Gastroesophageal sphincter (tissue), 4 donors: ENCODE measurements at regions not wholly inside any gene's neighbourhood (a gene's known extent, or its start where the extent isn't known, plus 50 kb on each side); places are given as distances from the start of the nearest gene placed in this dataset.
"Not testable (repeated sequence)": the region's sequence is repeated elsewhere in the genome, so short reads cannot be mapped to it uniquely, and the experiment has no call there.

Experiments used
- ATAC-seq: fragments of 150-250 bp; one replicate; pipeline ENCODE4 v1.9.1; 2016; ENCODE audit warnings: mild to moderate bottlenecking, moderate library complexity
- H3K27ac ChIP-seq, 4 donors: fragments of 200-600 bp; sonication (generic) in 3 of 4; 1 replicate in 3 of 4; 2 replicates in 1 of 4; pipeline ENCODE4 v1.5.1; 2016 to 2019
- H3K27me3 ChIP-seq: fragments of 200-600 bp; sonication (generic); one replicate; pipeline ENCODE4 v1.5.1; 2019
- H3K36me3 ChIP-seq, 2 donors: fragments of 200-600 bp; sonication (generic); one replicate each; pipeline ENCODE4 v1.5.1; 2019; ENCODE audit warnings: control low read depth in 1 of 2
- H3K4me1 ChIP-seq, 3 donors: fragments of 200-600 bp; sonication (generic); 1 replicate in 2 of 3; 2 replicates in 1 of 3; pipeline ENCODE4 v1.5.1; 2016 to 2019; ENCODE audit warnings: control low read depth in 2 of 3
- H3K4me3 ChIP-seq, 2 donors: fragments of 200-600 bp; sonication (generic); one replicate each; pipeline ENCODE4 v1.5.1; 2019; ENCODE audit warnings: mild to moderate bottlenecking in 1 of 2, moderate library complexity in 1 of 2
- H3K9me3 ChIP-seq, 3 donors: fragments of 200-600 bp; sonication (generic); one replicate each; pipeline ENCODE4 v1.5.1; 2017 to 2019; ENCODE audit warnings: control low read depth in 2 of 3
- EP300 ChIP-seq: sonication (generic); formaldehyde crosslinking; IDR thresholded peaks from one replicate; pipeline ENCODE4 v1.6.1; 2017; ENCODE audit warnings: antibody characterized with exemption, mild to moderate bottlenecking
- POLR2A ChIP-seq, 2 donors: fragments of 450-650 bp; IDR thresholded peaks; one replicate each; pipeline ENCODE4 v1.6.1; 2017; ENCODE audit warnings: antibody characterized with exemption in 2 of 2, mild to moderate bottlenecking in 2 of 2, moderate library complexity in 1 of 2
- POLR2AphosphoS5 ChIP-seq: sonication (generic); formaldehyde crosslinking; IDR thresholded peaks from one replicate; pipeline ENCODE4 v1.6.1; 2017; ENCODE audit warnings: antibody characterized with exemption
- WGBS, 2 donors: methylation state at CpG; one replicate each; pipeline ENCODE4 v1.1.5; 2018; ENCODE audit warnings: low coverage in 1 of 2; 5-methylcytosine and 5-hydroxymethylcytosine counted together
- TF ChIP-seq, protein P1 (sequence below), 4 experiments: fragments of 200-600 bp in 2 of 4; fragments of 450-650 bp in 2 of 4; sonication (generic) in 1 of 4; IDR thresholded peaks; one replicate each; pipeline ENCODE4 v1.5.1; 2017 to 2019; ENCODE audit warnings: antibody characterized with exemption in 4 of 4, mild to moderate bottlenecking in 2 of 4, moderate library complexity in 2 of 4

- H3K4me3 ChIP-seq, result no peak overlapping the region
- ATAC-seq, result no peak
- TF ChIP-seq POLR2AphosphoS5, result no peak
- no peak for TF ChIP-seq POLR2A (IDR thresholded peaks at IDR 0.05)
- TF ChIP-seq EP300, result no peak
- TF ChIP-seq, protein P1, sequence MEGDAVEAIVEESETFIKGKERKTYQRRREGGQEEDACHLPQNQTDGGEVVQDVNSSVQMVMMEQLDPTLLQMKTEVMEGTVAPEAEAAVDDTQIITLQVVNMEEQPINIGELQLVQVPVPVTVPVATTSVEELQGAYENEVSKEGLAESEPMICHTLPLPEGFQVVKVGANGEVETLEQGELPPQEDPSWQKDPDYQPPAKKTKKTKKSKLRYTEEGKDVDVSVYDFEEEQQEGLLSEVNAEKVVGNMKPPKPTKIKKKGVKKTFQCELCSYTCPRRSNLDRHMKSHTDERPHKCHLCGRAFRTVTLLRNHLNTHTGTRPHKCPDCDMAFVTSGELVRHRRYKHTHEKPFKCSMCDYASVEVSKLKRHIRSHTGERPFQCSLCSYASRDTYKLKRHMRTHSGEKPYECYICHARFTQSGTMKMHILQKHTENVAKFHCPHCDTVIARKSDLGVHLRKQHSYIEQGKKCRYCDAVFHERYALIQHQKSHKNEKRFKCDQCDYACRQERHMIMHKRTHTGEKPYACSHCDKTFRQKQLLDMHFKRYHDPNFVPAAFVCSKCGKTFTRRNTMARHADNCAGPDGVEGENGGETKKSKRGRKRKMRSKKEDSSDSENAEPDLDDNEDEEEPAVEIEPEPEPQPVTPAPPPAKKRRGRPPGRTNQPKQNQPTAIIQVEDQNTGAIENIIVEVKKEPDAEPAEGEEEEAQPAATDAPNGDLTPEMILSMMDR (IDR thresholded peaks at IDR 0.05), result no peak
- WGBS, 2 donors, result 15 to 26% methylated on average over 3 of the region's 3 CpGs
- no peaks in the 10 kb centered on the region for H3K9me3 ChIP-seq
- H3K27me3 ChIP-seq, result no peaks in the 10 kb centered on the region
- H3K36me3 ChIP-seq, result no peaks in the 10 kb centered on the region
- no peak overlapping the region for H3K27ac ChIP-seq
- no peaks in the 10 kb centered on the region for H3K4me1 ChIP-seq
Observed at GRCh38 chr5:25005431-25005830, 360.7 kb upstream of the CDH10 start.

DNA sequence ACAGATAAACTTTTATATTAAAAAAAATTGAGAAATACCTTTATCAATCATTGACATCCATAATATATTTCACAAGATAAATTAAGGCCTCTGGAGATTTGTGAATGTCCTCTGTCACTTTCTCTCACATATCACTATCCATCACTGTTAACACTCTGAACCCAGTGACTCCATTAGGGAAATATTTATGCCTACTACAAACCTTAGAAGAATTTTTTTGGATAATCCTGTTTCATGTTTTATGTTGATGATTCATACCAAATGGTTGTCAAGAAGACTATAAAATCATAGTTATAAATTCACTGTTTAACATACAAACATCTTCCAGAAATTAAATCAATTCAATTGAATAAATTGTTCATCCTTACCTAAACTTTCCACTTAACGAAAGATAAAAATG, 357.6 kb upstream of the CDH10 start:
- no peaks in the 10 kb centered on the region for H3K27me3 ChIP-seq
- H3K9me3 ChIP-seq, result no peaks in the 10 kb centered on the region
- WGBS, 2 donors, result 48 to 65% methylated on average over 1 of the region's 1 CpG
- no peak for ATAC-seq
- no peak overlapping the region for H3K27ac ChIP-seq
- no peaks in the 10 kb centered on the region for H3K36me3 ChIP-seq
- H3K4me3 ChIP-seq, result no peak overlapping the region
- H3K4me1 ChIP-seq, result no peaks in the 10 kb centered on the region
- no peak for TF ChIP-seq EP300
- TF ChIP-seq, protein P1 (IDR thresholded peaks at IDR 0.05), result no peak
- TF ChIP-seq POLR2AphosphoS5, result no peak
- no peak for TF ChIP-seq POLR2A (IDR thresholded peaks at IDR 0.05)

DNA sequence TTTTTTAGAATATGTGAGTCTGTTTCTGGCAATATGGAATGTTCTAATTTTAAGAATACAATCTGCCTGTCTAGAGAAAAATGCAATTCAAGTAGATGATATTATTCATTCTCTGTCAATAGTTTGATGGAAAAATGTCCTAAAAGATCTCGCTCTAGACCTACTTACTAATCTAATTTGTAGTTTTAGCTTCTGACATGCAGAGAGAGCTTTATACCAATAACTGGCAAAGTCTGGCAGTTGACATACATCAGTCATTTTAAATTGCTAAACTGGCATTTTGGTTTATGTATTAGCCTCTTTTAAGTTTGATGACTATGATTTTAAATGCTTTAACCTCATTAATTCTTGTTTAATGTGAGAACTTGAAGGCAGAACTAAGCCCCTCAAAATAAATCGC, 355.0 kb upstream of the CDH10 start:
- H3K27me3 ChIP-seq, result no peaks in the 10 kb centered on the region
- no peak overlapping the region for H3K27ac ChIP-seq
- peaks cover 0 to 4% (median 0%) of the 10 kb centered on the region in 3 donors for H3K9me3 ChIP-seq
- no peaks in the 10 kb centered on the region for H3K4me1 ChIP-seq
- TF ChIP-seq POLR2AphosphoS5 (no peak), EP300 (no peak), POLR2A (IDR thresholded peaks at IDR 0.05) (no peak)
- TF ChIP-seq, protein P1 (IDR thresholded peaks at IDR 0.05), result no peak
- ATAC-seq, result no peak
- no peak overlapping the region for H3K4me3 ChIP-seq
- WGBS, 2 donors, result 86 to 90% methylated on average over 2 of the region's 2 CpGs
- no peaks in the 10 kb centered on the region for H3K36me3 ChIP-seq

DNA sequence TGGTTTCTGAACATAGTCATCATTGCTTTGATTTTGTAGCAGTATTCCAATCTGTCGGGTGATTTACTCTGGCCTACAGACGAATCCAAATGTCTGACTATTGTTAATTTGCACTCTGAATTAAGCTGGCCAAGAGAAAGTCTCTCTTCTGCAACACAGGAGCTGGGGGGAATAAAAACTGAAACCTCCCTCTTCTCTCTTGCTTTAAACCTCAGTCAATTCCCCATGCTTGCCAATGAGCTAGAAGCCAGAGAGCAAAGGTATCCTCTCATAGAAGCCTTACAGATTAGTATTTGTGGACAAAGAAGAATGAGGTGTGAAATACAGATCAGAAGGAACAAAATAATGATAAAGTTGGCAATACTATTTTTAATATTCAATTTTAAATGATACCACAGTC, 353.9 kb upstream of the CDH10 start:
- Histone ChIP-seq H3K4me1 (no peaks in the 10 kb centered on the region), H3K27ac (no peak overlapping the region), H3K36me3 (no peaks in the 10 kb centered on the region), H3K27me3 (no peaks in the 10 kb centered on the region), H3K9me3 (peaks cover 0 to 4% (median 0%) of the 10 kb centered on the region in 3 donors), H3K4me3 (no peak overlapping the region)
- no peak for TF ChIP-seq POLR2AphosphoS5
- no peak for TF ChIP-seq POLR2A (IDR thresholded peaks at IDR 0.05)
- TF ChIP-seq, protein P1 (IDR thresholded peaks at IDR 0.05), result no peak
- 0 to 25% methylated on average over 1 to 2 of the region's 2 CpGs for WGBS, 2 donors
- no peak for ATAC-seq

- Histone ChIP-seq H3K4me3 (no peak overlapping the region), H3K4me1 (no peaks in the 10 kb centered on the region), H3K27ac (no peak overlapping the region), H3K27me3 (no peaks in the 10 kb centered on the region), H3K36me3 (no peaks in the 10 kb centered on the region), H3K9me3 (peaks cover 0 to 3% (median 0%) of the 10 kb centered on the region in 3 donors)
- TF ChIP-seq POLR2AphosphoS5, result no peak
- no peak for TF ChIP-seq POLR2A (IDR thresholded peaks at IDR 0.05)
- TF ChIP-seq, protein P1 (IDR thresholded peaks at IDR 0.05), result no peak
- no peak for TF ChIP-seq EP300
- no peak for ATAC-seq
- 63 to 76% methylated on average over 3 of the region's 3 CpGs for WGBS, 2 donors
Observed at GRCh38 chr5:24986326-24986725, 341.5 kb upstream of the CDH10 start.

- 74 to 82% methylated on average over 3 of the region's 3 CpGs for WGBS, 2 donors
Observed at GRCh38 chr5:24978552-24978951, 333.8 kb upstream of the CDH10 start.

More at GRCh38 chr5:24978552-24978951, 333.8 kb upstream of the CDH10 start:
- H3K36me3 ChIP-seq, H3K27me3 ChIP-seq, H3K4me3 ChIP-seq, ATAC-seq, H3K27ac ChIP-seq, H3K9me3 ChIP-seq, H3K4me1 ChIP-seq: not testable (repeated sequence)
